ENCODE measurements at regions not wholly inside any gene's neighbourhood (a gene's known extent, or its start where the extent isn't known, plus 50 kb on each side); places are given as distances from the start of the nearest gene placed in this dataset.

DNA sequence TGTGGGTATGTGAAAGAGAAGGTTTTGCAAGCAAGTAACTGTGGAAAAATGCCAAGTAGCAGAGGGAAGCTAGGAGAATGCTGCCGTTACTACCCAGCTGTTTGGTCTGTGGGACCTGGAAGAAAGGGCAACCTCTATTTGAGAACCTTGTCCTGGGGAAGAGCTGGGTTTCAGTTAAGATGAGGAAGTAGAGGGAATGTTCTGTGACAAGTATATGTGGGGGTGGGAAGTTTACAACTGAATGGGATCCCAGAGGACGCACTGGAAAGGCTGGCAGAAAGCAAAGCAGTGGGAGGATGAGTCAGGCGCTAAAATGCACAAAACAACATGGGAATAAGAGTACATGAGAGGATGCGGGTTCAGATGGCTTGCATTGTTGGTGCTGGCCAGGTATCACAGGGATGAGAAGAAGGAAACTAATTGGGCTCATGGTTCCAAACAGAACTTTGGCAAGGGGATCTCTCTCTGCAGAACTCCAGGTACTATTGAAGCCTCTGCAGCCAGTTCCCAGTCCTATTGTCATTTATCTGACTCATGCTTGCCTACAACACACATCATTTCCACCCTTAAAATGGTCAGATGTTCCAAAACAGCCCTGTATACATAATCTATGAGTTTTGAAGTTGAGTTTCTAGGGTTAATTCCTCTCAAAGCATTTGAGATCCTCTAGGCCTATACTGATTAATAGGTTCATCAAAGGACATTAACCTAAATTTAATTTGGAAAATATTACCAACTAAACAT is 88.5 kb upstream of the VAV3 start:
- Histone ChIP-seq H3K9ac (ENCODE audit: low read depth, low read length) (no peak overlapping the region), H3K9me3 (ENCODE audit: insufficient read depth, low read length, severe bottlenecking) (no peaks in the 10 kb centered on the region), H4K20me1 (ENCODE audit: insufficient read depth, low read length) (no peaks in the 10 kb centered on the region), H3K27ac (ENCODE audit: low read length) (0 out of 2 replicates have a peak overlapping the region, but pooled peaks have one; percentile 10), H3K4me1 (ENCODE audit: insufficient read depth, low read length) (peaks cover 62% of the 10 kb centered on the region), H3K79me2 (ENCODE audit: insufficient read depth, low read length) (no peaks in the 10 kb centered on the region), H3K27me3 (ENCODE audit: insufficient read depth, low read length, poor library complexity) (no peaks in the 10 kb centered on the region), H3K4me3 (ENCODE audit: low read depth in 1 of 2, low read length in 2 of 2) (no peak overlapping the region), H3K4me2 (ENCODE audit: insufficient read depth, low read length) (no peak overlapping the region), H2AFZ (ENCODE audit: low read depth, low read length) (no peak overlapping the region), H3K36me3 (ENCODE audit: insufficient read depth, low read length) (no peaks in the 10 kb centered on the region)
- no peak for DNase-seq
- TF ChIP-seq EZH2 (IDR thresholded peaks at IDR 0.05; ENCODE audit: borderline replicate concordance, low read depth, low read length, severe bottlenecking) = no peak
- TF ChIP-seq, protein P1, sequence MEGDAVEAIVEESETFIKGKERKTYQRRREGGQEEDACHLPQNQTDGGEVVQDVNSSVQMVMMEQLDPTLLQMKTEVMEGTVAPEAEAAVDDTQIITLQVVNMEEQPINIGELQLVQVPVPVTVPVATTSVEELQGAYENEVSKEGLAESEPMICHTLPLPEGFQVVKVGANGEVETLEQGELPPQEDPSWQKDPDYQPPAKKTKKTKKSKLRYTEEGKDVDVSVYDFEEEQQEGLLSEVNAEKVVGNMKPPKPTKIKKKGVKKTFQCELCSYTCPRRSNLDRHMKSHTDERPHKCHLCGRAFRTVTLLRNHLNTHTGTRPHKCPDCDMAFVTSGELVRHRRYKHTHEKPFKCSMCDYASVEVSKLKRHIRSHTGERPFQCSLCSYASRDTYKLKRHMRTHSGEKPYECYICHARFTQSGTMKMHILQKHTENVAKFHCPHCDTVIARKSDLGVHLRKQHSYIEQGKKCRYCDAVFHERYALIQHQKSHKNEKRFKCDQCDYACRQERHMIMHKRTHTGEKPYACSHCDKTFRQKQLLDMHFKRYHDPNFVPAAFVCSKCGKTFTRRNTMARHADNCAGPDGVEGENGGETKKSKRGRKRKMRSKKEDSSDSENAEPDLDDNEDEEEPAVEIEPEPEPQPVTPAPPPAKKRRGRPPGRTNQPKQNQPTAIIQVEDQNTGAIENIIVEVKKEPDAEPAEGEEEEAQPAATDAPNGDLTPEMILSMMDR (IDR thresholded peaks at IDR 0.05; ENCODE audit: borderline replicate concordance, extremely low read depth, low read length, poor library complexity, severe bottlenecking) = no peak
- no peak for ATAC-seq (ENCODE audit: insufficient read depth, low read depth)

DNA sequence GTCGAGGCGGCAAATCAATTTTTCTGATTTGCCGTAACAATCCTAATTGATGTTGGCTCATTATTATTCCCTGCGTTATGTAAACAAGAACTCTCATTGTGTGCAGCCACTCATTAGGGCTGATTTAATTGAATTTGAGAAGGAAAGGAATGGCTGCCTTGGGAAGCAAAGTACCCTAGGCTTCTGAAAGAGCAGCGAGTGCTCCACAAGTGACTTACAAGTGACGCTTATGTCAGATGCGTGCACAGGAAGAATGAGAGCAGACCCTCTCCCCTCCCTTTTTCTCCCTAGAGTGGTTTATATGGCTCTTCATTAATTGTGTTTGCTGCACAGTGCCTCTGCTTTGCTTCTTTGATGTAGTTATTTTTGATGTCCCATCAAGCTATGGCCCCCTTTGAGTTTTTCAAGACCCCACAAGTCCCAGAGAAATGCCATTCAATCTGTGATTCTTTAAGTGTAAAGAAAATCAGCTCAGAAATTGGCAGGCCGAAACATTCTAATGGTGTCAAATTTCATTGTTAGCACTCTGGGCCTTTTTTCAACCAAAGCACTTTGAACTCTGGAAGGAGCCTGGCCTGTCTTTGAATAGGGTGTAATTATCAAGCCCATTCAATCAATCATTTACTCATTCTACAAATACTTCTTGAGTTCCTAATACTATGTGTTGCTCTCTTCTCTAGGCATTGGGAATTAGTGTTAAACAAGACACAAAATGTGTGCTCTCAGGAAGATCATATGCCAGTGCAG is 86.8 kb upstream of the VAV3 start:
- no peaks in the 10 kb centered on the region for H3K27me3 ChIP-seq (ENCODE audit: insufficient read depth, low read length, poor library complexity)
- DNase-seq (no peak), ATAC-seq (ENCODE audit: insufficient read depth, low read depth) (peak; percentile 56)
- no peaks in the 10 kb centered on the region for H3K9me3 ChIP-seq (ENCODE audit: insufficient read depth, low read length, severe bottlenecking)
- no peaks in the 10 kb centered on the region for H3K36me3 ChIP-seq (ENCODE audit: insufficient read depth, low read length)
- no peaks in the 10 kb centered on the region for H3K79me2 ChIP-seq (ENCODE audit: insufficient read depth, low read length)
- peak overlapping the region; percentile 38 for H3K9ac ChIP-seq (ENCODE audit: low read depth, low read length)
- peak overlapping the region; percentile 45 for H3K4me2 ChIP-seq (ENCODE audit: insufficient read depth, low read length)
- peak overlapping the region; percentile 21 for H2AFZ ChIP-seq (ENCODE audit: low read depth, low read length)
- H3K4me3 ChIP-seq (ENCODE audit: low read depth in 1 of 2, low read length in 2 of 2) = no peak overlapping the region
- H3K27ac ChIP-seq (ENCODE audit: low read length) = peak overlapping the region; percentile 83
- H3K4me1 ChIP-seq (ENCODE audit: insufficient read depth, low read length) = peaks cover 46% of the 10 kb centered on the region
- TF ChIP-seq EZH2 (IDR thresholded peaks at IDR 0.05; ENCODE audit: borderline replicate concordance, low read depth, low read length, severe bottlenecking) = no peak
- TF ChIP-seq, protein P1 (IDR thresholded peaks at IDR 0.05; ENCODE audit: borderline replicate concordance, extremely low read depth, low read length, poor library complexity, severe bottlenecking) = no peak
- no peaks in the 10 kb centered on the region for H4K20me1 ChIP-seq (ENCODE audit: insufficient read depth, low read length)

DNA sequence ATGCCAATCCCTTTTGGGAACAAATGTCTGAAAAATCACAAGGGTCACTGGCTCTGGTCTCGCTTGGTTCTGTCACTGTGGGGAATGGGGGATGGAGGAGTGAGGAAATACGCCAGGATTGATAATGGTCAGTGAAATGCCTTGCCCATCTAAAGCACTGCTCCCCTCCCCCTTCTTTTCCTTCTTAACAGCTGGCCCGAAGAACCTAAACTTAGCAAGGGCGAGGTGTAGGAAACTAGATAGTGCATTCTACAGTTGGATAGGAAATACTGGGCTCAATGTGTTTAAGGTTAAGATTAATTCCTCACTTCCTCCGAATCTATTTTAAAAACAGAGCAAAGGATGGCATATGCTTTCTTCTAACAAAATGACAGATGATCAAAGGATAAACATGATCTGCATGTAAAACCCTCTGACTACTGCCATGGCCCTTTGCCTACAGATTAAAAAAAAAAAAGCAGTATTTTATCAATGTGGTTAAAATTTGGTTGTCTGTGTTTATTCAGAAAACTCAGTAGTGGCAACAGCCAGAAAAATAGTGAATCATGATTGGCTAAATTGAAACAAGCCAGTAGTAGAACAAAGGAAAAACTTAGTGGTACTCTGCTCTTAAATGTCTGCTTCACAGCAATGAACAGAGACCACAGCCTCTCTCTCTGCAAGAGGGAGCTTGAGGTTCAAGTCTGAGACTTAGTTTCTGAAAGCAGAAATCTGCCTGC is 86.1 kb upstream of the VAV3 start:
- peak; percentile 81 for ATAC-seq (ENCODE audit: insufficient read depth, low read depth)

More for the DNA sequence above, 86.1 kb upstream of the VAV3 start:
- TF ChIP-seq EZH2 (IDR thresholded peaks at IDR 0.05; ENCODE audit: borderline replicate concordance, low read depth, low read length, severe bottlenecking) = no peak
- TF ChIP-seq, protein P1 (IDR thresholded peaks at IDR 0.05; ENCODE audit: borderline replicate concordance, extremely low read depth, low read length, poor library complexity, severe bottlenecking) = no peak
- Histone ChIP-seq H4K20me1 (ENCODE audit: insufficient read depth, low read length) (no peaks in the 10 kb centered on the region), H3K4me1 (ENCODE audit: insufficient read depth, low read length) (peaks cover 40% of the 10 kb centered on the region), H2AFZ (ENCODE audit: low read depth, low read length) (peak overlapping the region; percentile 21), H3K4me2 (ENCODE audit: insufficient read depth, low read length) (peak overlapping the region; percentile 45), H3K9ac (ENCODE audit: low read depth, low read length) (peak overlapping the region; percentile 38), H3K27ac (ENCODE audit: low read length) (peak overlapping the region; percentile 83), H3K4me3 (ENCODE audit: low read depth in 1 of 2, low read length in 2 of 2) (0 out of 4 replicates have a peak overlapping the region, but pooled peaks of 1 of the 2 experiments have one; percentile 2), H3K9me3 (ENCODE audit: insufficient read depth, low read length, severe bottlenecking) (no peaks in the 10 kb centered on the region), H3K36me3 (ENCODE audit: insufficient read depth, low read length) (no peaks in the 10 kb centered on the region), H3K27me3 (ENCODE audit: insufficient read depth, low read length, poor library complexity) (no peaks in the 10 kb centered on the region), H3K79me2 (ENCODE audit: insufficient read depth, low read length) (no peaks in the 10 kb centered on the region)
- DNase-seq = peak; percentile 46

Data from DND-41 (cell line).